AG04450 (cell line): ENCODE measurements at regions not wholly inside any gene's neighbourhood (a gene's known extent, or its start where the extent isn't known, plus 50 kb on each side); places are given as distances from the start of the nearest gene placed in this dataset.

Experiments
- CTCF ChIA-PET: fragments of 300-600, 350-600 bp; formaldehyde crosslinking; extraction: SDS; loops from one replicate; lab custom pipeline; 2022; ENCODE audit warnings: antibody characterized with exemption, inconsistent platforms; lab: Charles Lee
- POLR2A ChIA-PET: fragments of 350-600 bp; formaldehyde crosslinking; extraction: SDS; loops from one replicate; lab custom pipeline; 2021; ENCODE audit warnings: antibody characterized with exemption, inconsistent platforms; lab: Yijun Ruan, JAX
- DNase-seq: peaks from one replicate; pipeline ENCODE4 v3.0.0-alpha.2; 2011; ENCODE audit warnings: low read depth, low spot score
- H3K27ac ChIP-seq: one replicate; pipeline ENCODE4 v1.5.1; 2012; ENCODE audit warnings: low read depth, low read length, control low read depth
- H3K27me3 ChIP-seq: one replicate; pipeline ENCODE4 v1.6.0; 2012; ENCODE audit warnings: low read length; ENCODE audit not compliant: control insufficient read depth, insufficient read depth
- H3K4me3 ChIP-seq: 2 replicates; pipeline ENCODE4 v1.5.1; 2011; ENCODE audit warnings: mild to moderate bottlenecking, low read depth, low read length, control low read depth
- H3K9me3 ChIP-seq: 2 replicates; pipeline ENCODE4 v1.5.1; 2012; ENCODE audit warnings: low read length; ENCODE audit not compliant: control insufficient read depth, insufficient read depth
- TF ChIP-seq, protein P1 (sequence below): IDR thresholded peaks from 2 replicates; pipeline ENCODE4 v1.5.1; 2011; ENCODE audit warnings: low read depth, low read length, control low read depth, inconsistent platforms

DNA sequence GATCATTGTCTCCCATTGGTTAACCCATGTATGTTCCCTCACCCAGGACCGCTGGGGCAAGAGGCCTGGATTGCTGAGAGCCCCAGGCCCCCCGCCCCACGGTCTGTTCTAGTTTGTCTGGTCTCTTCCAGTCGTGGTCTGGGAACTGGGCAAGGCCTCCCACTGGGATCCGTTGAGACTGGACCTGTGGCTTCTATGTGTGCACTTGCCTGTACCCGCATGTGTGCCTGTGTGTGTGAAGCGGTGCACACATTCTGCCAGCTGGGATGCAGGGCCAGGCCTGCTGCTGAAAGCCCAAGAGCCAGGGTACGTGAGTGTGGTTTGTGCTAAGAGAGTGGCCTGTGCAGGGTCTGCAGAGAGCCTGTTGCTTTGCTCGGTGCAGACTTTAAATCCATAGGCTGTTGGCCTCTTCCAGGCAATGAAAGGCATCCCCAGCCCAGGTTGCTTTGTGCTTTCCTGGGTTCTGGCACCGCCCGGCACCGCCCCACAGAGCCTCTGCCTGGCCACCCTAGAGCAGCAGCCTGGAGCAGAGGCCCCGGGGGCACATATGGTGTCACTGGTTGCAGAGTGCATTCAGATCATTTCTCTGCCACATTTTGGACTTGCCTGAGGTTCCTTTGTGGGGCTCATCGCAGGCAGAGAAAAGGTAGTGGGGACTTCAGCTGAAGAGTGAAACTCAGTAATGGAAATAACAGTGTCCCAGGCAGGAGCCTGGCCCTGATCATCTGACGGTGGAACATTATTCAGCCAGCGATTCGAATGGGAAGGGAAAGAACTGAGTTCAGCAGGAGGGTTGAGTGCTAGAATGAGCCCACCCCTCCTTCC is 215.5 kb downstream of the GLRX3 start:
- DNase-seq, result no peak
- POLR2A ChIA-PET, result no interaction called here
- Histone ChIP-seq H3K9me3 (peaks cover 58% of the 10 kb centered on the region), H3K4me3 (no peak overlapping the region), H3K27me3 (no peaks in the 10 kb centered on the region), H3K27ac (no peak overlapping the region)
- TF ChIP-seq, protein P1, sequence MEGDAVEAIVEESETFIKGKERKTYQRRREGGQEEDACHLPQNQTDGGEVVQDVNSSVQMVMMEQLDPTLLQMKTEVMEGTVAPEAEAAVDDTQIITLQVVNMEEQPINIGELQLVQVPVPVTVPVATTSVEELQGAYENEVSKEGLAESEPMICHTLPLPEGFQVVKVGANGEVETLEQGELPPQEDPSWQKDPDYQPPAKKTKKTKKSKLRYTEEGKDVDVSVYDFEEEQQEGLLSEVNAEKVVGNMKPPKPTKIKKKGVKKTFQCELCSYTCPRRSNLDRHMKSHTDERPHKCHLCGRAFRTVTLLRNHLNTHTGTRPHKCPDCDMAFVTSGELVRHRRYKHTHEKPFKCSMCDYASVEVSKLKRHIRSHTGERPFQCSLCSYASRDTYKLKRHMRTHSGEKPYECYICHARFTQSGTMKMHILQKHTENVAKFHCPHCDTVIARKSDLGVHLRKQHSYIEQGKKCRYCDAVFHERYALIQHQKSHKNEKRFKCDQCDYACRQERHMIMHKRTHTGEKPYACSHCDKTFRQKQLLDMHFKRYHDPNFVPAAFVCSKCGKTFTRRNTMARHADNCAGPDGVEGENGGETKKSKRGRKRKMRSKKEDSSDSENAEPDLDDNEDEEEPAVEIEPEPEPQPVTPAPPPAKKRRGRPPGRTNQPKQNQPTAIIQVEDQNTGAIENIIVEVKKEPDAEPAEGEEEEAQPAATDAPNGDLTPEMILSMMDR, result no peak
- CTCF ChIA-PET, result no interaction called here

DNA sequence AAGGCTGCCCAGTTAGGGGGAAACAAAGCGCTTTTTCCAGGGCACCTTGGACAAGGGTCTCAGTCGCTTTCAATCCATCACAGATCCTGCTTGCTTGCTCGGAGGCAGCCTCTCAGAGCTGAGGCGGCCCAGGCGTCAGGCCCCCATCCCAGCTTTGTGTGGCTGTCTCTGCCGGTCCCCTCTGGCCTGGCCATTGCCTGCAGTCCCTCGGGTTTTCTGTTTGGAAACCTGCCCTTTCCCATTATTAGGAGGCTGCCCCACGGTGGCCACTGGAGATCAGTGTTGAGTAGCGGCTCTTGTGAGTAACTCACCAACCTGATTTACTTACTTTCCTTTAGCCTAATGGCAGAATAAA is 216.1 kb downstream of the GLRX3 start:
- Histone ChIP-seq H3K27me3 (no peaks in the 10 kb centered on the region), H3K9me3 (peaks cover 63% of the 10 kb centered on the region), H3K27ac (no peak overlapping the region), H3K4me3 (no peak overlapping the region)
- TF ChIP-seq, protein P1, result no peak
- no peak for DNase-seq
- ChIA-PET CTCF (no interaction called here), POLR2A (no interaction called here)

DNA sequence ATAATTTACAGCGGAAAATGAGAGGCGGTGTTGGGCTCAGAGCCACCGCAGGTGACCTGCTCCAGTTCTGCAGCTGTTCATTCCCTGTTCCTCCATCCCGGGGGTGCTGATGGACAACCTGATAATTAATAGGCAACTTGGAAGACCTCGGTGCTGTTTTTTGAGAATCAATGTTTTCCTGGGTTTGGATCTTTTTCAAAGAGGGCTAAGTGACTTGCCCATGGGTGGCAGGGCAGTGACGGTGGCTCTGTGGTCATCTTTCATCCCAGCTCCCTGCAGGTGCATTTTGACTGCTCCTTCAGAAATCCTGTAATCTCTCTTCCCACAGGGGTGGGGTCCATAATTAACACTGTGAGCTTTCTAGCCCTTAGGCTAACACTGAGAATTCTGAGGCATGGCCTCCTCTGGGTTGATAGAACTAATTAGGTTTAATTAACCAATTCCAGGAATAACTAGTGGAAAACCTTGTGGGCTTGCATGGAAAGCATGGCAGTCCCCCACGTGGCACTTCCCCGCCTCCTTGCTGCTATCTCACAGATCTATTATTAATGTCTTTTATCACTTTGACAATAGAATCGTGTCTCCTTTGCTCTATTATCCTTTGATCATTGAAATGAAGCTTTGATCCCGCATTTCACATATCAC is 217.9 kb downstream of the GLRX3 start:
- DNase-seq, result no peak
- Histone ChIP-seq H3K9me3 (peaks cover 79% of the 10 kb centered on the region), H3K27ac (no peak overlapping the region), H3K4me3 (no peak overlapping the region), H3K27me3 (no peaks in the 10 kb centered on the region)
- ChIA-PET POLR2A (no interaction called here), CTCF (no interaction called here)
- TF ChIP-seq, protein P1, result no peak

DNA sequence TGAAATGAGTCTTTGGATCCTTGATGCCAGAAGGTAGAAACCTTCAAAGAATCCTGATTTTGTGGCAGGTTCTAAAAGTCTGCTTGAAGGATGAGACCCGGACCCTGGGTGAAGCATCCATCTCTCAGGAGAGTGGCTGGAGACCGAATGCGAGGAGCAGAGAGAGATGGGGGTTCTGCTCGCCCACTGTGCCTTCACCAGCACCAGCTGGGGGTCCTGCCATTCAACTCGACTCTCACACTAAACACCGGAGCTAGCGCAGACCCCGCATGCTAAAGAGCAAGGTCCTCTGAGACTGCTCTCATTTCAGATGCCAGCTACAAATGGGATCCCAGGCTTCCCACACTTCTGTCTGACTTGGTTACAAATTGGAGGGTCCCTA is 218.4 kb downstream of the GLRX3 start:
- ChIA-PET POLR2A (no interaction called here), CTCF (no interaction called here)
- no peak for DNase-seq

More for the DNA sequence above, 218.4 kb downstream of the GLRX3 start:
- no peaks in the 10 kb centered on the region for H3K27me3 ChIP-seq
- TF ChIP-seq, protein P1, result no peak
- no peak overlapping the region for H3K27ac ChIP-seq
- H3K9me3 ChIP-seq, result peaks cover 83% of the 10 kb centered on the region
- H3K4me3 ChIP-seq, result no peak overlapping the region
